ENCODE measurements at regions not wholly inside any gene's neighbourhood (a gene's known extent, or its start where the extent isn't known, plus 50 kb on each side); places are given as distances from the start of the nearest gene placed in this dataset.

- Histone ChIP-seq H3K9ac (ENCODE audit: low read depth in 1 of 2, low read length in 2 of 2) (no peak overlapping the region), H3K4me1 (ENCODE audit: control insufficient read depth in 2 of 2, insufficient read depth in 2 of 2, low read length in 2 of 2) (no peaks in the 10 kb centered on the region), H3K27ac (ENCODE audit: low read depth in 2 of 2, low read length in 2 of 2) (no peak overlapping the region), H3K4me3 (ENCODE audit: low read length in 2 of 2) (no peak overlapping the region), H3K27me3 (ENCODE audit: control insufficient read depth in 2 of 2, insufficient read depth in 2 of 2, low read length in 2 of 2) (no peaks in the 10 kb centered on the region), H3K36me3 (ENCODE audit: control insufficient read depth in 2 of 2, insufficient read depth in 2 of 2, low read length in 2 of 2) (no peaks in the 10 kb centered on the region), H3K9me3 (ENCODE audit: control insufficient read depth in 2 of 2, low read length in 2 of 2) (no peaks in the 10 kb centered on the region)
Measured at GRCh38 chr19:30120860-30121484, 178.9 kb downstream of the URI1 start.

GRCh38 chr19:30122431-30122830, 180.4 kb downstream of the URI1 start:
- Histone ChIP-seq H3K27me3 (ENCODE audit: control insufficient read depth in 2 of 2, insufficient read depth in 2 of 2, low read length in 2 of 2) (no peaks in the 10 kb centered on the region), H3K9me3 (ENCODE audit: control insufficient read depth in 2 of 2, low read length in 2 of 2) (no peaks in the 10 kb centered on the region), H3K27ac (ENCODE audit: low read depth in 2 of 2, low read length in 2 of 2) (no peak overlapping the region), H3K4me1 (ENCODE audit: control insufficient read depth in 2 of 2, insufficient read depth in 2 of 2, low read length in 2 of 2) (no peaks in the 10 kb centered on the region), H3K9ac (ENCODE audit: low read depth in 1 of 2, low read length in 2 of 2) (no peak overlapping the region), H3K4me3 (ENCODE audit: low read length in 2 of 2) (no peak overlapping the region), H3K36me3 (ENCODE audit: control insufficient read depth in 2 of 2, insufficient read depth in 2 of 2, low read length in 2 of 2) (no peaks in the 10 kb centered on the region)

DNA sequence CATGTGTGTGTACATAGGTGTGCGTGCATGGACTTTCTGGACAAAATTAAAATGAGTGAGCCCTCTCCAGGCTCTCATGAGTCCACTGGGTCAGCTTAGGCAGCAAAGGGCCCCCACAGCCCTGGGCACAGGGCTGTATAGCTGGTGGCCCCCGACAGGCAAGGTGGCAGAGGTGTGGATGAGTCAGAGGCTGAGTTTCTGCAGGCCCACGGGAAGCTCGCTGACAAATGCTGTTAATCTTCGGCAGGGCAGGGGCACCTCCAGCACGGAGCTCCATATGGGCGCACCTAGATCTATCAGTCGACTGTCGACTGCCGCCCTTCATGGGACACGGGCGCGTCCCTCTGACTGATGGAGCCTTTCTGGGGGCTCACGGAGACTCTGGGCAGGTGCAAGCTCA, 181.1 kb downstream of the URI1 start:
- Histone ChIP-seq H3K4me1 (ENCODE audit: control insufficient read depth in 2 of 2, insufficient read depth in 2 of 2, low read length in 2 of 2) (no peaks in the 10 kb centered on the region), H3K27ac (ENCODE audit: low read depth in 2 of 2, low read length in 2 of 2) (no peak overlapping the region), H3K27me3 (ENCODE audit: control insufficient read depth in 2 of 2, insufficient read depth in 2 of 2, low read length in 2 of 2) (no peaks in the 10 kb centered on the region), H3K9ac (ENCODE audit: low read depth in 1 of 2, low read length in 2 of 2) (no peak overlapping the region), H3K36me3 (ENCODE audit: control insufficient read depth in 2 of 2, insufficient read depth in 2 of 2, low read length in 2 of 2) (no peaks in the 10 kb centered on the region), H3K4me3 (ENCODE audit: low read length in 2 of 2) (no peak overlapping the region), H3K9me3 (ENCODE audit: control insufficient read depth in 2 of 2, low read length in 2 of 2) (no peaks in the 10 kb centered on the region)

DNA sequence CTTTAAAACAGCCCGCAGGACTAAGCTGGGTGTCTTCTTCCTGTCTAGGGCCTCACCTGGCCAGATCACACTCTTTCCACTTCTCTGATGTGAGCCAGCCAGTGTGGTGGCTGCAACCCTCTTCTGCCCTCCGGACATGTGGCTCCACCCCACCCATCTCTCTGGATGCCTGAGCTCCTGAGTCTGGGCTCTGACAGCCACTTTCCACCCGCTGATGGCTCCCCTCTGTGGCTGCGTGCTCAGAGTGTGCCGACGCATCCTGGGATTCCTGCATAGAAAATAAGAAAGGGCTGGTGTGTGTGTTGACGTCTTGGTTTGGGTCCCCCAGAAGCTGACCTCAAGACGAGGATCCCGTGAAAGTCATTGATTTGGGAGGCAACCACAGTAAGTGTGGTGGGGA, 181.6 kb downstream of the URI1 start:
- Histone ChIP-seq H3K36me3 (ENCODE audit: control insufficient read depth in 2 of 2, insufficient read depth in 2 of 2, low read length in 2 of 2) (no peaks in the 10 kb centered on the region), H3K27me3 (ENCODE audit: control insufficient read depth in 2 of 2, insufficient read depth in 2 of 2, low read length in 2 of 2) (no peaks in the 10 kb centered on the region), H3K9me3 (ENCODE audit: control insufficient read depth in 2 of 2, low read length in 2 of 2) (no peaks in the 10 kb centered on the region), H3K4me1 (ENCODE audit: control insufficient read depth in 2 of 2, insufficient read depth in 2 of 2, low read length in 2 of 2) (no peaks in the 10 kb centered on the region), H3K9ac (ENCODE audit: low read depth in 1 of 2, low read length in 2 of 2) (no peak overlapping the region), H3K27ac (ENCODE audit: low read depth in 2 of 2, low read length in 2 of 2) (no peak overlapping the region), H3K4me3 (ENCODE audit: low read length in 2 of 2) (no peak overlapping the region)

GRCh38 chr19:30128211-30128610, 186.2 kb downstream of the URI1 start:
- no peak overlapping the region for H3K27ac ChIP-seq (ENCODE audit: low read depth in 2 of 2, low read length in 2 of 2)
- no peaks in the 10 kb centered on the region for H3K4me1 ChIP-seq (ENCODE audit: control insufficient read depth in 2 of 2, insufficient read depth in 2 of 2, low read length in 2 of 2)
- no peak overlapping the region for H3K9ac ChIP-seq (ENCODE audit: low read depth in 1 of 2, low read length in 2 of 2)
- H3K27me3 ChIP-seq (ENCODE audit: control insufficient read depth in 2 of 2, insufficient read depth in 2 of 2, low read length in 2 of 2) = no peaks in the 10 kb centered on the region
- H3K4me3 ChIP-seq (ENCODE audit: low read length in 2 of 2) = no peak overlapping the region
- H3K36me3 ChIP-seq (ENCODE audit: control insufficient read depth in 2 of 2, insufficient read depth in 2 of 2, low read length in 2 of 2) = no peaks in the 10 kb centered on the region
- H3K9me3 ChIP-seq (ENCODE audit: control insufficient read depth in 2 of 2, low read length in 2 of 2) = no peaks in the 10 kb centered on the region

DNA sequence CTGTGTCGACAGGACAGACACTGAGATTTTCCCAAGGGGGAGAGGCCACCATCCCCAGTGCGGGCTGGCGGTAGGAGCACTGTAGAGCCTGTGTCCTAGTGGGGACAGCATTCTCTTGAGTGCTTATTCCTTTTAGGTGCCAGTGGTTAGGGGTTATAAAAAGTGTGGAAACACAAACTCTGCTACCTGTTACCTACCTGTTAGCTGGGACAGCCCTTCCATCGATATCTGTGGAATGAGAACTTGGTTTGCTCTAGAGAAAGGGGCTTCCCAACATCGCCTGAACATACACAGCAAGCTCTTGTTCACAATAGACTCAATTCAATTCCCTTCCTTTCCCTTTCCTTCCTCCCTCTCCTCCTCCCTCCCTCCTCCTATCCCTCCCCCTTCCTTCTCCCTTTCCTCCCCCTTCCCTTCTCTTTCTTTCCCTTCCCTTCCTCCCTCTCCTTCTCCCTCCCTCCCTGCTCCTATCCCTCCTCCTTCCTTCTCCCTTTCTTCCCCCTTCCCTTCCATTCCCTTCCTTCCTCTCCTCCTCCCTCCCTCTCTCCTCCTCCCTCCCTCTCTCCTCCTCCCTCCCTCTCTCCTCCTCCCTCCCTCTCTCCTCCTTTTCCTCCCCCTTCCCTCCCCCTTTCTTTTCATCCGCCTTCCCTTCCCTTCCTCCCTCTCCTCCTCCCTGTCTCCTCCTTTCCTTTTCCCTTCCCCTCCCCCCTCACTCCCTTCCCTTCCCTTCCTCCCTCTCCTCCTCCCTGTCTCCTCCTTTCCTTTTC, 188.5 kb downstream of the URI1 start:
- no peaks in the 10 kb centered on the region for H3K27me3 ChIP-seq (ENCODE audit: control insufficient read depth in 2 of 2, insufficient read depth in 2 of 2, low read length in 2 of 2)
- H3K9ac ChIP-seq (ENCODE audit: low read depth in 1 of 2, low read length in 2 of 2) = no peak overlapping the region
- no peak overlapping the region for H3K4me3 ChIP-seq (ENCODE audit: low read length in 2 of 2)
- no peak overlapping the region for H3K27ac ChIP-seq (ENCODE audit: low read depth in 2 of 2, low read length in 2 of 2)
- H3K4me1 ChIP-seq (ENCODE audit: control insufficient read depth in 2 of 2, insufficient read depth in 2 of 2, low read length in 2 of 2) = no peaks in the 10 kb centered on the region
- H3K36me3 ChIP-seq (ENCODE audit: control insufficient read depth in 2 of 2, insufficient read depth in 2 of 2, low read length in 2 of 2) = no peaks in the 10 kb centered on the region
- no peaks in the 10 kb centered on the region for H3K9me3 ChIP-seq (ENCODE audit: control insufficient read depth in 2 of 2, low read length in 2 of 2)

GRCh38 chr19:30131246-30131645, 189.2 kb downstream of the URI1 start:
- Histone ChIP-seq H3K4me1 (ENCODE audit: control insufficient read depth in 2 of 2, insufficient read depth in 2 of 2, low read length in 2 of 2) (no peaks in the 10 kb centered on the region), H3K9me3 (ENCODE audit: control insufficient read depth in 2 of 2, low read length in 2 of 2) (no peaks in the 10 kb centered on the region), H3K27me3 (ENCODE audit: control insufficient read depth in 2 of 2, insufficient read depth in 2 of 2, low read length in 2 of 2) (no peaks in the 10 kb centered on the region), H3K4me3 (ENCODE audit: low read length in 2 of 2) (no peak overlapping the region), H3K27ac (ENCODE audit: low read depth in 2 of 2, low read length in 2 of 2) (no peak overlapping the region), H3K9ac (ENCODE audit: low read depth in 1 of 2, low read length in 2 of 2) (no peak overlapping the region), H3K36me3 (ENCODE audit: control insufficient read depth in 2 of 2, insufficient read depth in 2 of 2, low read length in 2 of 2) (no peaks in the 10 kb centered on the region)

- no peaks in the 10 kb centered on the region for H3K4me1 ChIP-seq (ENCODE audit: control insufficient read depth in 2 of 2, insufficient read depth in 2 of 2, low read length in 2 of 2)
- no peaks in the 10 kb centered on the region for H3K9me3 ChIP-seq (ENCODE audit: control insufficient read depth in 2 of 2, low read length in 2 of 2)
- no peak overlapping the region for H3K9ac ChIP-seq (ENCODE audit: low read depth in 1 of 2, low read length in 2 of 2)
- no peaks in the 10 kb centered on the region for H3K27me3 ChIP-seq (ENCODE audit: control insufficient read depth in 2 of 2, insufficient read depth in 2 of 2, low read length in 2 of 2)
- H3K36me3 ChIP-seq (ENCODE audit: control insufficient read depth in 2 of 2, insufficient read depth in 2 of 2, low read length in 2 of 2) = no peaks in the 10 kb centered on the region
- H3K27ac ChIP-seq (ENCODE audit: low read depth in 2 of 2, low read length in 2 of 2) = no peak overlapping the region
- H3K4me3 ChIP-seq (ENCODE audit: low read length in 2 of 2) = no peak overlapping the region
Measured at GRCh38 chr19:30131722-30132291, 189.8 kb downstream of the URI1 start.

GRCh38 chr19:30132343-30133075, 190.5 kb downstream of the URI1 start:
- Histone ChIP-seq H3K9ac (ENCODE audit: low read depth in 1 of 2, low read length in 2 of 2) (no peak overlapping the region), H3K4me3 (ENCODE audit: low read length in 2 of 2) (no peak overlapping the region)

DNA sequence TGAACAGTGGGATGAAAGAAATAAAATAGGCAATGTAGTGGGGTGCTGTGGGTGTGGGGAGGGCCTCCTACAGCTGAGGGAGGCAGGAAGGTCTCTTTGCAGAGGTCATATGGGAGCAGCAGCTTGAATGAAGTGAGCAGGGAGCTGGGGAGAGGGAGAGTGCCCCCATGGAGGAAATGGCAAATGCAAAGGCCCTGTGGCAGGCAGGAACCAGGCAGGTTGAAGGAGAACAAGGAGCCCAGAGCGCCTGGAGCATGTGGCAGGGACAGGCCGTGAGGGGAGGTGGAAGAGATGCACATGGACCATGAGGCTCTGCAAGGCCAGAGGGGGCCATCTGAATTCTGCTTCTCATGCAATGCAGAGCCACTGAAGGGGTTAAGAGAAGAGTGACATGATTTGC, 191.8 kb downstream of the URI1 start:
- Histone ChIP-seq H3K36me3 (ENCODE audit: control insufficient read depth in 2 of 2, insufficient read depth in 2 of 2, low read length in 2 of 2) (no peaks in the 10 kb centered on the region), H3K9me3 (ENCODE audit: control insufficient read depth in 2 of 2, low read length in 2 of 2) (no peaks in the 10 kb centered on the region), H3K4me3 (ENCODE audit: low read length in 2 of 2) (no peak overlapping the region), H3K27ac (ENCODE audit: low read depth in 2 of 2, low read length in 2 of 2) (no peak overlapping the region), H3K4me1 (ENCODE audit: control insufficient read depth in 2 of 2, insufficient read depth in 2 of 2, low read length in 2 of 2) (no peaks in the 10 kb centered on the region), H3K9ac (ENCODE audit: low read depth in 1 of 2, low read length in 2 of 2) (no peak overlapping the region), H3K27me3 (ENCODE audit: control insufficient read depth in 2 of 2, insufficient read depth in 2 of 2, low read length in 2 of 2) (no peaks in the 10 kb centered on the region)

More at GRCh38 chr19:30132343-30133075, 190.5 kb downstream of the URI1 start:
- no peak overlapping the region for H3K27ac ChIP-seq (ENCODE audit: low read depth in 2 of 2, low read length in 2 of 2)
- no peaks in the 10 kb centered on the region for H3K36me3 ChIP-seq (ENCODE audit: control insufficient read depth in 2 of 2, insufficient read depth in 2 of 2, low read length in 2 of 2)
- no peaks in the 10 kb centered on the region for H3K9me3 ChIP-seq (ENCODE audit: control insufficient read depth in 2 of 2, low read length in 2 of 2)
- no peaks in the 10 kb centered on the region for H3K27me3 ChIP-seq (ENCODE audit: control insufficient read depth in 2 of 2, insufficient read depth in 2 of 2, low read length in 2 of 2)
- no peaks in the 10 kb centered on the region for H3K4me1 ChIP-seq (ENCODE audit: control insufficient read depth in 2 of 2, insufficient read depth in 2 of 2, low read length in 2 of 2)
